BLaER1 treated with 17β-estradiol and CSF1 and Interleukin-3, amounts not matched to agents 10 nM and 100 nM (cell line): ENCODE measurements at regions not wholly inside any gene's neighbourhood (a gene's known extent, or its start where the extent isn't known, plus 50 kb on each side); places are given as distances from the start of the nearest gene placed in this dataset.

Experiments
- H3K27ac ChIP-seq, 11 experiments: shearing (Covaris generic); formaldehyde crosslinking; 2 replicates each; pipeline ENCODE4 v1.8.1; 2022
- H3K27me3 ChIP-seq, 11 experiments: shearing (Covaris generic); formaldehyde crosslinking; 2 replicates each; pipeline ENCODE4 v1.8.1; 2022
- H3K36me3 ChIP-seq, 11 experiments: shearing (Covaris generic); formaldehyde crosslinking; 2 replicates each; pipeline ENCODE4 v1.8.1; 2022
- H3K4me1 ChIP-seq, 10 experiments: shearing (Covaris generic); formaldehyde crosslinking; 2 replicates each; pipeline ENCODE4 v1.8.1; 2022
- H3K4me2 ChIP-seq, 11 experiments: shearing (Covaris generic); formaldehyde crosslinking; 2 replicates each; pipeline ENCODE4 v1.8.1; 2022
- H3K4me3 ChIP-seq, 10 experiments: shearing (Covaris generic); formaldehyde crosslinking; 2 replicates each; pipeline ENCODE4 v1.8.1; 2022
- H3K9ac ChIP-seq, 11 experiments: shearing (Covaris generic); formaldehyde crosslinking; 2 replicates each; pipeline ENCODE4 v1.8.1; 2022
- H3K9me3 ChIP-seq, 11 experiments: shearing (Covaris generic); formaldehyde crosslinking; replicated peaks in 1 of 11; 2 replicates each; pipeline ENCODE4 v1.8.1; 2022
- H4K20me1 ChIP-seq, 11 experiments: shearing (Covaris generic); formaldehyde crosslinking; 2 replicates each; pipeline ENCODE4 v1.8.1; 2022
- Cebpa-rat ChIP-seq, 11 experiments: shearing (Covaris generic); IDR thresholded peaks; 2 replicates each; pipeline ENCODE4 v1.8.1; 2022

DNA sequence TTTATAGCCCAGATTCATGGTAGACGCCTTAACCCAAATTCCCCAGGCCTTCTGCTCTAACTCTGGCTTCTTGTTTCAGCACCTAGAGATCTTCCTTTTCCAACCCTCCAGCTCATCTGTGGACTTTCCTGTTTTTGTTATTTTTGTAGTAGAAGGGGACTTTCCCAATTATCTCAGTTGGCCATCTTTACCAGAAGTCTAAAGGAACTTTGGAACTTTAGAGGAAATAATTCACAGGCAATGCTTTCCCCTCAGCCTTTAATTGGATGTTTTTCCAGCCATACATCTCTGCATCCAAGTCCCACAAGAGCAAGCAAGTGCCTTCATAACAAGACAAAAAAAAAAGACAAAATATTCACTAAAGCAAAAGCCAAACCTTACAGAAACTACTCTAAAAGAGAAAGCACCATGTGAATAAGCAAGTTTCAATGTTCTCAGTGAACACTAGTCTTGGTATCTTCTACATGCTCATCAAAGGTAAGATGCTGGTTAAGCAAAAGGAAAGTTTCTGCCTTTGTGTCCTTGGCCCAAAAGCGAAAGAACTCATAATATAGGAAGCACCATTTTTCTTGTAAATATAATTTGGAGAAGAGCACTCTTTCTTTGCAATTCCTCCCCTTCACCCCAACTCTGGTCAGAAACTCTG is 377.3 kb downstream of the SETD4 start:
- TF ChIP-seq Cebpa-rat (IDR thresholded peaks at IDR 0.05): no peak
- Histone ChIP-seq H3K4me3 (no peak overlapping the region), H3K4me2 (peak overlapping the region in 2 of 11 experiments; percentile 58 to 65; a peak in 4 of 22 replicates), H3K27ac (no peak overlapping the region), H3K9ac (no peak overlapping the region), H4K20me1 (no peaks in the 10 kb centered on the region), H3K9me3 (no peaks in the 10 kb centered on the region), H3K36me3 (no peaks in the 10 kb centered on the region), H3K27me3 (no peaks in the 10 kb centered on the region), H3K4me1 (peaks cover 0 to 24% (median 0%) of the 10 kb centered on the region in 10 experiments; a peak in 4 of 20 replicates)

DNA sequence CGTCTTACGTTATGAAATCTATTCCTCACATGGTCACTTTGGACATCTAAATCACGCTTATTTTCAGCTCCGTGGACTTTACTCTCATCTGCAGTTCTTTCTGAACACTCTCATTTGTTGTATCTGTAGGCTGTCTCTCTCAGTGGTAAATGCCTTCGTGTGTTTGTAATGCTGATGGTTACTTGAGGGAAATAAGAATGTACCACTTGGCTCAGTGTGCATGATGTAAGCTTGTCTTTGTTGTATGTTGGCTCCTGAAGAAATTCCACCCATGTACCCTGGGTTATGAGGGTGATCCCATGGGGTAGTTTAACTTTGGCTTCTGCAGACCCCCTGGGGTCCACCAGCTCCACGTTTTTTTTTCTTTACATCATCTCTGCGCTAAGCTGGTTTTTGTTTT is 378.4 kb downstream of the SETD4 start:
- Histone ChIP-seq H4K20me1 (no peaks in the 10 kb centered on the region), H3K4me2 (peak overlapping the region in 1 of 11 experiments; percentile 65; a peak in 2 of 22 replicates), H3K9ac (no peak overlapping the region), H3K9me3 (no peaks in the 10 kb centered on the region), H3K36me3 (no peaks in the 10 kb centered on the region), H3K27ac (no peak overlapping the region), H3K27me3 (no peaks in the 10 kb centered on the region), H3K4me1 (peaks cover 0 to 24% (median 0%) of the 10 kb centered on the region in 10 experiments; a peak in 4 of 20 replicates), H3K4me3 (no peak overlapping the region)
- no peak for TF ChIP-seq Cebpa-rat (IDR thresholded peaks at IDR 0.05)

DNA sequence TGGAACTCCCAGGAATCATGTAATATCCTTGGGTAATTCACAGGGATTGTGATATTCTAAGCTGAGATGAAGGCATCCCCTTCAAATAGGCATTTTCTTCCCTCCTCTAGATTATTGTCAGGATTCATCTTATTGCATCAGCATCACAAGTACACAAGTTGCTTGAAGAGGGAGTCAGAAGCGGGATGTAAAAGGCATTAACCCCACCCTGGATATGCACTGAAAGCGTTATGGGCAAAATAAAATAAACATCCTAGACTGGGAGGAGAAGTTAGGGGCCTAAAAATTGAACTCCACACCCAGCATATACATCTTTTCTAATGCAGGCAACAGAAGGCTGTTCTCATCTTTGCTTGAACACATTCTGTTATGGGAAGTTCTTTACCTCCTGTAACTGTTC is 381.2 kb downstream of the SETD4 start:
- Histone ChIP-seq H3K27ac (no peak overlapping the region), H3K9me3 (no peaks in the 10 kb centered on the region), H3K9ac (no peak overlapping the region), H3K4me2 (no peak overlapping the region), H3K27me3 (no peaks in the 10 kb centered on the region), H4K20me1 (no peaks in the 10 kb centered on the region), H3K4me1 (peaks cover 0 to 23% (median 0%) of the 10 kb centered on the region in 10 experiments; a peak in 4 of 20 replicates), H3K4me3 (no peak overlapping the region), H3K36me3 (no peaks in the 10 kb centered on the region)
- no peak for TF ChIP-seq Cebpa-rat (IDR thresholded peaks at IDR 0.05)

DNA sequence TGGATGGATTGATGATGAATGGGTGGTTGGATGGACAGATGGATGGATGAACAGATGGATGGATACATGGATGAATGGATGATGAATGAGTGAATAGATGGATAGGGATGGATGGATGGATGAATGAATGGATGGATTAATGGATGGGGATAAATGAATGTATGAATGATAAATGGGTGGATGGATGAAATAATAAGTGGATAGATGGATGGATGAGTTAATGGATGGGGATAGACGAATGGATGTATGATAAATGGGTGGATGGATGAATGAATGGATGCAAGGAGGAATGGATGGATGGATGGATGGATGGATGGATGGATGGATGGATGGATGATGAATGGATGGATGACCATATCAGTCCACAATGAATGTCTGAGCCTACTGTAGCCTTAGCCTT is 381.9 kb downstream of the SETD4 start:
- H3K9ac ChIP-seq: no peak overlapping the region
- H3K9me3 ChIP-seq: no peaks in the 10 kb centered on the region
- H3K4me2 ChIP-seq: no peak overlapping the region
- H3K4me1 ChIP-seq: peaks cover 0 to 16% (median 0%) of the 10 kb centered on the region in 10 experiments; a peak in 4 of 20 replicates
- H3K36me3 ChIP-seq: no peaks in the 10 kb centered on the region
- no peak overlapping the region for H3K27ac ChIP-seq
- no peak for TF ChIP-seq Cebpa-rat (IDR thresholded peaks at IDR 0.05)
- H4K20me1 ChIP-seq: no peaks in the 10 kb centered on the region
- no peak overlapping the region for H3K4me3 ChIP-seq
- H3K27me3 ChIP-seq: no peaks in the 10 kb centered on the region

DNA sequence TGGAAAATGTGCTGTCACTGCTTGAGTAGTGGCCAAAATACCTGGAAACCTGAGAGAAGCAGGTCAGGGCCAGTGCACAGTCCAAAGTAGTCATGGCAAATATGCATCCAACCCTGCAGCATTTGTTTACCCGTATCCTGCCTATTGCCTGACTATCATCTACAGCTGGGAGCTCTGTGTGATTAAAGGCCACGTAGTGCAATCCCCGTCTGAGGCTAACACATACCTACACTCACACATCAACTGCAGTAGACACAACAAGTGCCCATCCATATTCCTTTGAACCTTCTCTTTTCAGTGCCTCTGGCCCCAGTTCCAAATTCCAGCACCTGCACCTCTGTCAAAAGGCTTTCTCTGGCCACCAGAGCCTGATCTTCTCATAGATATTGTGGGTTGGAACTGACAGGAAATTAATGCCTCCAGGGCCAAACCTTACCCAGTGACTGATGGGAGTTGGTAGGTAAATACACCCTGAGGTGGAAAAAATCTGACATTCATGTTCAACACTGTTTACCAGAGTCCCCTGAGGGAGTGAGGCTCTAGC is 383.0 kb downstream of the SETD4 start:
- Histone ChIP-seq H4K20me1 (no peaks in the 10 kb centered on the region), H3K27ac (no peak overlapping the region), H3K27me3 (no peaks in the 10 kb centered on the region), H3K4me1 (peaks cover 0 to 6% (median 0%) of the 10 kb centered on the region in 10 experiments; a peak in 4 of 20 replicates), H3K4me2 (no peak overlapping the region), H3K36me3 (no peaks in the 10 kb centered on the region), H3K9ac (no peak overlapping the region), H3K9me3 (no peaks in the 10 kb centered on the region), H3K4me3 (no peak overlapping the region)
- TF ChIP-seq Cebpa-rat (IDR thresholded peaks at IDR 0.05): no peak

DNA sequence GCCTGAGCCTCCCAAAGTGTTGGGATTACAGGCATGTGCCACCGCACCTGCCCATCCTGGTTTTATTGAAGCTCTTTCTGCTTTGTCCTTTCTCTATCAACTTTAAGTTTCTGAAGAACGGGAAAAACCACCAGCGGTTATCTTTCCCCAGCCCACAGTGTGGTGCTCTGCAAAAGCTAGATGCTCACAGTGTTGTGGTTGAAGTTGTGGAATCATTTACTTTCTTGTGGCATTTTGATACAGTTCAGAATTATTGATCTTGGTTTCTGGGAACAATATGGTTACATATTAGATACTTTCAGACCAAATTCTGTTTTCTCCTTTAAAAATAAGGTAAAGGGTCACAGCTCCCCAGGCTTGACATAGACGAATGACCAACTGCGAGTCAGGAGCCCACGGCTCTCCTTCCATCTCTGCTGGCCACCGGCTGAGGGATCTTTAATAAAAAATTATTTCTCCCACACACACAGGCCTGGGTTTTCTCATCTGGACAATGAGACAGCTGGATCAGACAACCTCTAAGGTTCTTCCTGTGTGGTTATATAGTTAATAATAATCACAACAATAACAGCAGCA is 385.3 kb downstream of the SETD4 start:
- Histone ChIP-seq H3K4me3 (no peak overlapping the region), H3K36me3 (no peaks in the 10 kb centered on the region), H4K20me1 (no peaks in the 10 kb centered on the region), H3K27ac (no peak overlapping the region), H3K27me3 (no peaks in the 10 kb centered on the region), H3K4me1 (no peaks in the 10 kb centered on the region), H3K4me2 (no peak overlapping the region), H3K9me3 (no peaks in the 10 kb centered on the region), H3K9ac (no peak overlapping the region)
- no peak for TF ChIP-seq Cebpa-rat (IDR thresholded peaks at IDR 0.05)

DNA sequence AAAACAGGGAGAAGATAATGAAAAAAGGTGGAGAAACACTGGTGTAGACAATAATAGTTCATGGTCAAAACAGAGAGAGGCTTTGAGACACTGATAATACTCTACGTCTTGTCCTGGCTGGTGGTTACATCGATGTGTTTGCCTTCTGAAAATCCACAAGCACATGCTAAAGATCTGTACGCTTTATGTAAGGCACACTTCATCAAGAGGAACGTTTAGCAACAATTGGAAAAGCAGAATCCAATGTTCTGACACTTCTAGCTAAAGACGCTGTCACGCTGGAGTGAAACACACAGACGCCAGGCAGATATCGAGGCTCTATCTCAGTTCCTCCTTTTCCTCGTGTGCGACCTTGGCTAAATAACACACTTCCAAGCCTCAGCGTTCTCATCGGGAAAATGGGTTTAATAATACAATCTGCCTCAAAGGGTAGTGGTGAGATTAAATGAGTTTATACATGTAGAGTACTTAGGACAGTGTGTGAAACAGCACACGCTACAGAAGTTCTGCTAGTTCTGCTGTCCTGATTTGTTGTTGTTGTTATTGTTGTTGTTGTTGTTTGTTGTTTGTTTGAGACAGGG is 386.1 kb downstream of the SETD4 start:
- no peak overlapping the region for H3K9ac ChIP-seq
- H3K27me3 ChIP-seq: no peaks in the 10 kb centered on the region
- no peaks in the 10 kb centered on the region for H3K36me3 ChIP-seq
- H3K9me3 ChIP-seq: no peaks in the 10 kb centered on the region
- H3K4me2 ChIP-seq: no peak overlapping the region
- no peak overlapping the region for H3K4me3 ChIP-seq
- no peak overlapping the region for H3K27ac ChIP-seq
- H4K20me1 ChIP-seq: no peaks in the 10 kb centered on the region
- TF ChIP-seq Cebpa-rat (IDR thresholded peaks at IDR 0.05): no peak
- no peaks in the 10 kb centered on the region for H3K4me1 ChIP-seq

DNA sequence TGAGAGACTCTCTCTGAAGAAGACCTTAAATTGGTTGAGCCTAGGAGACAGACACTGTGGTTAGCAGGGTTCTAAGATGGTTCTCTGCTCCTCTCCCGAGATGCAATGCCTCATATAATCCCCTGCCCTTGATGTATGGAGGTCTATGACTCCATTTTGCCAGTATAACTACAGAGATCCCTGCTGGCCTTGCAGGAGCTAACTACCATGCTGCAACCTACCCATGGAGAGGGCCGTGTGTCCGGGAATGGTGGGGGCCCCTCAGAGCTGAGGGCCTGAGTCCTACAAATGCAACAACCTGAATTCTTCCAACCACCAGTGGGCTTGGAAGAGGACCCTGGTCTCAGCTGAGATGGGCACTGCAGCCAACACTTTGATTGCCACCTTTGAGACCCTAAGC is 388.0 kb downstream of the SETD4 start:
- Histone ChIP-seq H3K27ac (no peak overlapping the region), H4K20me1 (no peaks in the 10 kb centered on the region), H3K9ac (no peak overlapping the region), H3K27me3 (no peaks in the 10 kb centered on the region), H3K9me3 (no peaks in the 10 kb centered on the region), H3K36me3 (no peaks in the 10 kb centered on the region), H3K4me2 (no peak overlapping the region), H3K4me3 (no peak overlapping the region), H3K4me1 (no peaks in the 10 kb centered on the region)
- no peak for TF ChIP-seq Cebpa-rat (IDR thresholded peaks at IDR 0.05)

DNA sequence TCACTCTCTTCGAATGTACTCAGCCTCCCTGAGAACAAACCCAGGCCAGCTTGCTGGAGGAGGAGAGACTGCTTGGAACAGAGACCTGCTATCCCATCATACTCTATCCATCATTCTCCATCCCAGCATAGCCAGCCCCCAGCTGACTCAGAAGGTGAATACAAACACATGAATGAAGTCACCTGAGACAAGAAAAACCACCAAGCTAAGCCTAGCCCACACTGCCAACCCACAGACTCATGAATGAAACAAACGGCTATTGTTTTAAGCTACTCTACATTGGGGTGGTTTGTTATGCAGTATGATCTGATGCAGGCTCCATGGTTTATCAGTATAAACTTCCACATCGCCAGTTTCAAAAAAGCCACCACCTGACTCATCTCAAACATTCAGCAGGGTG is 395.6 kb downstream of the SETD4 start:
- no peak overlapping the region for H3K4me2 ChIP-seq

More for the DNA sequence above, 395.6 kb downstream of the SETD4 start:
- TF ChIP-seq Cebpa-rat (IDR thresholded peaks at IDR 0.05): no peak
- Histone ChIP-seq H3K36me3 (no peaks in the 10 kb centered on the region), H3K4me1 (no peaks in the 10 kb centered on the region), H4K20me1 (no peaks in the 10 kb centered on the region), H3K27me3 (no peaks in the 10 kb centered on the region), H3K27ac (no peak overlapping the region), H3K9ac (no peak overlapping the region), H3K9me3 (no peaks in the 10 kb centered on the region), H3K4me3 (no peak overlapping the region)
